ENCODE measurements at regions not wholly inside any gene's neighbourhood (a gene's known extent, or its start where the extent isn't known, plus 50 kb on each side); places are given as distances from the start of the nearest gene placed in this dataset.

DNA sequence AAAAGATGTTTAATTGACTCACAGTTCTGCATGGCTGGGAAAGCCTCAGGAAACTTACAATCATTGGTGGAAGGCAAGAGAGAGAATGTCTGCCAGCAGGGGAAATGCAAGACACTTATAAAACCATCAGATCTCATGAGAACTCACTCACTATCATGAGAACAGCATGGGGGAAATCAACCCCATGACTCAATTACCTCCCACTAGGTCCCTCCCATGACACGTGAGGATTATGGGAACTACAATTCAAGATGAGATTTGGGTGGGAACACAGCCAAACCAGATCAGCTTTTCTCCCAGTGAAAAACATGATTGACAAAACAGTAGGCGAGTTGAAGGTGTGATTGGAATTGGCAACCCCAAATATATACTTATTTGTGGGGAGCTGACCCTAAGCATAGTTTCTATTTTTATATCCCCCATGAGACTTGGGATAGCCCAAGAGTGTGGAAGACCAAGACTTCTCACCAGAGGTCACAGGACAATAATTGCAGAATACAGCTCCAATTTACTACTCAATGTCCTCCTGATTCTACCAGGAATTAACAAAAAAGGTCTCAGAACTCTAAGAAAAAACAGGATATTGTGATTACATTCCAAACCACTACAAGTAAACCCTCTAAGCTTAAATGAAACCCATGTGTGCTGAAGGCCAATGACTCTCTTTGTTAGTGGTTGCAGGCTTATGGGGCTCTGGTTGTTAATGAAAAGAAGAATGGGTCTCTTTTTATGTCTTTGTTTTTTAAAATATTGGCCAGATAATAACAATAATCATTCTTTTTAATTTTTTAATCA is 96.1 kb upstream of the PIK3C3 start:
- Histone ChIP-seq H3K4me3 (no peak overlapping the region), H3K36me3 (no peaks in the 10 kb centered on the region), H3K4me1 (ENCODE audit: low read depth) (no peaks in the 10 kb centered on the region), H3K27ac (no peak overlapping the region), H3K27me3 (no peaks in the 10 kb centered on the region), H3K9me3 (ENCODE audit: low read depth) (no peaks in the 10 kb centered on the region)
- DNase-seq (ENCODE audit: low read depth in 1 of 2, low spot score in 1 of 2): no peak
- TF ChIP-seq, protein P1, sequence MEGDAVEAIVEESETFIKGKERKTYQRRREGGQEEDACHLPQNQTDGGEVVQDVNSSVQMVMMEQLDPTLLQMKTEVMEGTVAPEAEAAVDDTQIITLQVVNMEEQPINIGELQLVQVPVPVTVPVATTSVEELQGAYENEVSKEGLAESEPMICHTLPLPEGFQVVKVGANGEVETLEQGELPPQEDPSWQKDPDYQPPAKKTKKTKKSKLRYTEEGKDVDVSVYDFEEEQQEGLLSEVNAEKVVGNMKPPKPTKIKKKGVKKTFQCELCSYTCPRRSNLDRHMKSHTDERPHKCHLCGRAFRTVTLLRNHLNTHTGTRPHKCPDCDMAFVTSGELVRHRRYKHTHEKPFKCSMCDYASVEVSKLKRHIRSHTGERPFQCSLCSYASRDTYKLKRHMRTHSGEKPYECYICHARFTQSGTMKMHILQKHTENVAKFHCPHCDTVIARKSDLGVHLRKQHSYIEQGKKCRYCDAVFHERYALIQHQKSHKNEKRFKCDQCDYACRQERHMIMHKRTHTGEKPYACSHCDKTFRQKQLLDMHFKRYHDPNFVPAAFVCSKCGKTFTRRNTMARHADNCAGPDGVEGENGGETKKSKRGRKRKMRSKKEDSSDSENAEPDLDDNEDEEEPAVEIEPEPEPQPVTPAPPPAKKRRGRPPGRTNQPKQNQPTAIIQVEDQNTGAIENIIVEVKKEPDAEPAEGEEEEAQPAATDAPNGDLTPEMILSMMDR (IDR thresholded peaks at IDR 0.05; ENCODE audit: low read depth, low read length): no peak

DNA sequence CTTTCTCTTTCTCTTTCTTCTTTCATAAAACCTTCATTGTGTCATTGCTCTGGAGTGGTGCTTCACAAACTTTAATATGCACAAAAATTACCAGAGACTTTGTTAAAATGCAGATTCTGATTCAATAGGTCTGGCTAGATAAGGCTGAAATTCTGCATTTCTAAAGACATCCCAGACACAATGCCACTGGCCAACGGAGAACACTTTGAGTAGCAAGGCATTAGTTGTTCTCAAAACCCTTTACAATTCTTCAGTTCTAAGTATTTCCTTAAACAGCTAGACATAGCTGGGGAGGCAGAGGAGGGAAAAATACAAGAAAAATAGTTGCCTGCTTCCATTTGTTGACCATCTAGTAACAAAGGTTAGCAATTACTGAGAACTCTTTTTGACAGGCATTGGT is 101.8 kb upstream of the PIK3C3 start:
- no peak overlapping the region for H3K4me3 ChIP-seq
- no peaks in the 10 kb centered on the region for H3K27me3 ChIP-seq
- TF ChIP-seq, protein P1 (IDR thresholded peaks at IDR 0.05; ENCODE audit: low read depth, low read length): no peak
- no peaks in the 10 kb centered on the region for H3K4me1 ChIP-seq (ENCODE audit: low read depth)
- no peaks in the 10 kb centered on the region for H3K36me3 ChIP-seq
- no peak for DNase-seq (ENCODE audit: low read depth in 1 of 2, low spot score in 1 of 2)
- no peak overlapping the region for H3K27ac ChIP-seq
- H3K9me3 ChIP-seq (ENCODE audit: low read depth): no peaks in the 10 kb centered on the region

DNA sequence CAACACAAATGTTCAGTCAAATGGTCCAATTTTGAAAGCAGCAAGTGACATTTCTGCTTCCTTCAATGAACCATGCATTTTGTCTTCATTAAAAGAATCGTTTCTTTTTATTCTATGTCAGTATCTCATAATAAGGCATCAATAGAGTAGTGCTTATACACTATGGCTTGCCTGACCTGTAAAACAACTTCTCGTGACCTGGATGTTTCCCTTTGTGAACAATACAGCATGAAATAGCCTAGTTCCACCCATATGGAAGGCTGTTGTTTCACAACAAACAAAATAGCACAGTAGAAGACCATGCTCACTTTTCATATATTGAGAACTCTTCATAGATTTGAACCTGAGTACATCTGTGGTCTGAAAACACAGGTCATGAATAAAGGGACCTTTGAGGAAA is 104.3 kb upstream of the PIK3C3 start:
- DNase-seq (ENCODE audit: low read depth in 1 of 2, low spot score in 1 of 2): no peak
- no peak overlapping the region for H3K27ac ChIP-seq
- TF ChIP-seq, protein P1 (IDR thresholded peaks at IDR 0.05; ENCODE audit: low read depth, low read length): no peak
- no peak overlapping the region for H3K4me3 ChIP-seq
- H3K4me1 ChIP-seq (ENCODE audit: low read depth): no peaks in the 10 kb centered on the region
- H3K36me3 ChIP-seq: no peaks in the 10 kb centered on the region
- H3K9me3 ChIP-seq (ENCODE audit: low read depth): no peaks in the 10 kb centered on the region
- H3K27me3 ChIP-seq: no peaks in the 10 kb centered on the region

DNA sequence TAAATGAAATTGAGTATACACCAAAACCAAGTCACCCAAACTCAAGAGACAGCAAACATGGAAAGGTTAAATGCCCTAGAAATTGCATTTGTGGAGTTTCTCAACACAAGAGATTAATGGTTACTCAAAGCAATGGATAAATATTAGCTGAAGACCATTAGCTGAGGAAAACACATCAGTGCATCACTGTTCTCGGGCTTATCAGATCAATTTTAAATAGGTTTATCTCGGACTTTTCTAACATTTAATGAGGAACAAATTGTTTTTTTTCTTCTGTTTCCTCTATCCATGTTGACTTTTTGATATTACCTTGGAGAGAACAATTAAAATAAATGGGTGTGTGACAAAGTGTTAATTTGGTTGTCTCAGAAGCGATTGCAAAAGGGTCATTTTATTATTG is 105.4 kb upstream of the PIK3C3 start:
- TF ChIP-seq, protein P1 (IDR thresholded peaks at IDR 0.05; ENCODE audit: low read depth, low read length): no peak
- H3K4me3 ChIP-seq: no peak overlapping the region

DNA sequence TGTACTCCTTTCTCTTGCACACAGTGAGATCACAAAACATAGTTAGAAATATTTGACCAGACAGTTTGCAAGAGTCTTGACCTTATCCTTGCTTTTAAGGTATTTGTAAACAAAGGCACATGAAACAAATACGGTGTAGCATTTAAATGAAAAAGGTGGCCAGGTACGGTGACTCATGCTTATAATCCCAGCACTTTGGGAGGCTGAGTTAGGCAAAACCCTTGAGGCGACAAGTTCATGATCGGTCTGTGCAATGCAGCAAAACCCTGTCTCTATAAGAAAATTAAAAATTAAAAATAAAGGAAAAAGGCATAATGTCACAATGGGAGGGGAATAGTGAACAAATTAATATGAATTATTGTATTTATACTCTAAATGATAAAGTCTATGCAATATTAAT is 109.5 kb upstream of the PIK3C3 start:
- TF ChIP-seq, protein P1 (IDR thresholded peaks at IDR 0.05; ENCODE audit: low read depth, low read length): no peak
- H3K36me3 ChIP-seq: no peaks in the 10 kb centered on the region
- no peaks in the 10 kb centered on the region for H3K4me1 ChIP-seq (ENCODE audit: low read depth)
- no peak for DNase-seq (ENCODE audit: low read depth in 1 of 2, low spot score in 1 of 2)
- H3K27me3 ChIP-seq: no peaks in the 10 kb centered on the region
- H3K4me3 ChIP-seq: no peak overlapping the region
- no peaks in the 10 kb centered on the region for H3K9me3 ChIP-seq (ENCODE audit: low read depth)
- H3K27ac ChIP-seq: no peak overlapping the region

More for the DNA sequence above, 105.4 kb upstream of the PIK3C3 start:
- Histone ChIP-seq H3K27me3 (no peaks in the 10 kb centered on the region), H3K4me1 (ENCODE audit: low read depth) (no peaks in the 10 kb centered on the region), H3K27ac (no peak overlapping the region), H3K9me3 (ENCODE audit: low read depth) (no peaks in the 10 kb centered on the region), H3K36me3 (no peaks in the 10 kb centered on the region)
- no peak for DNase-seq (ENCODE audit: low read depth in 1 of 2, low spot score in 1 of 2)

All from cardiac muscle cell (in vitro differentiated cells and primary cell).